Peyer's patch (tissue), 4 donors: ENCODE measurements at regions not wholly inside any gene's neighbourhood (a gene's known extent, or its start where the extent isn't known, plus 50 kb on each side); places are given as distances from the start of the nearest gene placed in this dataset.

ENCODE experiments used
- POLR2A ChIP-seq, 2 donors: fragments of 450-650 bp; IDR thresholded peaks; one replicate each; pipeline ENCODE4 v1.5.1; 2017; ENCODE audit warnings: antibody characterized with exemption in 2 of 2, mild to moderate bottlenecking in 2 of 2, moderate library complexity in 2 of 2
- TF ChIP-seq, protein P1 (sequence below), 6 experiments: fragments of 450-650 bp in 4 of 6; fragments of 200-600 bp in 2 of 6; sonication (generic) in 1 of 6; IDR thresholded peaks; one replicate each; pipeline ENCODE4 v1.5.1; 2017 to 2019; ENCODE audit warnings: antibody characterized with exemption in 6 of 6, mild to moderate bottlenecking in 3 of 6, moderate library complexity in 1 of 6

DNA sequence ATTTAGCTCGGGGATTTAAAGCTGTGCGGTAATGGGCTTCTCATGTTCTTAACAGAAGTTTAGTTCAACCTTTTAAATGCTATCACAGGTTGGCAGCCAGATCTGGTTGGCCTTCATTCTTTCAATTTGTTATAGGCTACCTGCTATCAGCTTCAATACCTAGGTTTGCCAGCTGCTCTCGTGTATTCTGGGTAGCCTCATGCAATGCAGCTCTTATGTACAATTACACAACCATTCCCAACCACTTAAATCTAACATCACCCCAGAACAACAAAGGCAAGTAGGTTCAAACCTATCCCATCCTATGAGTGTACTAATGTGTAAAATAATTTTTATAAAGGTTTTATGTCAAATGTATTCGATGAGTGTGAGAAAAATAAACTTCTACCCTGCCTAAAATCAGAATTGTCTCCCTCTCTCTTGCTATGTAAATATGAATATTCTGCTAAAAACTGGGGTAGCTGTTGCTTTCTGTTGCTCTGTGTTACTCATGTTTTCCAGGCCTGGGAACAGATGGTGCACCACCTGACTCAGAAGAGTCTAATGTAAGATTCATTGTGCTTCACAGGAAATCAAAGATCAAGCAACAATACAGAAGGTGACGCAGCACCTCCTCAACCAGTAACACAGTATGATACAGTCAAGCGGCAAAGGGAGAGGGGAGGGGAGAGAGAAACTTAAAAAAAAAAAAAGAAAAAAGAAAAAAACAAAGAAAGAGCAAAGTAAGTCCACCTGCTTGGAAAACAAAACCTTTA, 188.6 kb downstream of the ETV1 start:
- TF ChIP-seq, protein P1, sequence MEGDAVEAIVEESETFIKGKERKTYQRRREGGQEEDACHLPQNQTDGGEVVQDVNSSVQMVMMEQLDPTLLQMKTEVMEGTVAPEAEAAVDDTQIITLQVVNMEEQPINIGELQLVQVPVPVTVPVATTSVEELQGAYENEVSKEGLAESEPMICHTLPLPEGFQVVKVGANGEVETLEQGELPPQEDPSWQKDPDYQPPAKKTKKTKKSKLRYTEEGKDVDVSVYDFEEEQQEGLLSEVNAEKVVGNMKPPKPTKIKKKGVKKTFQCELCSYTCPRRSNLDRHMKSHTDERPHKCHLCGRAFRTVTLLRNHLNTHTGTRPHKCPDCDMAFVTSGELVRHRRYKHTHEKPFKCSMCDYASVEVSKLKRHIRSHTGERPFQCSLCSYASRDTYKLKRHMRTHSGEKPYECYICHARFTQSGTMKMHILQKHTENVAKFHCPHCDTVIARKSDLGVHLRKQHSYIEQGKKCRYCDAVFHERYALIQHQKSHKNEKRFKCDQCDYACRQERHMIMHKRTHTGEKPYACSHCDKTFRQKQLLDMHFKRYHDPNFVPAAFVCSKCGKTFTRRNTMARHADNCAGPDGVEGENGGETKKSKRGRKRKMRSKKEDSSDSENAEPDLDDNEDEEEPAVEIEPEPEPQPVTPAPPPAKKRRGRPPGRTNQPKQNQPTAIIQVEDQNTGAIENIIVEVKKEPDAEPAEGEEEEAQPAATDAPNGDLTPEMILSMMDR (IDR thresholded peaks at IDR 0.05): no peak
- no peak for TF ChIP-seq POLR2A (IDR thresholded peaks at IDR 0.05)
